ENCODE measurements at regions not wholly inside any gene's neighbourhood (a gene's known extent, or its start where the extent isn't known, plus 50 kb on each side); places are given as distances from the start of the nearest gene placed in this dataset.
A peak's percentile ranks its signal among the peaks of the same experiment; 100 is the strongest.

DNA sequence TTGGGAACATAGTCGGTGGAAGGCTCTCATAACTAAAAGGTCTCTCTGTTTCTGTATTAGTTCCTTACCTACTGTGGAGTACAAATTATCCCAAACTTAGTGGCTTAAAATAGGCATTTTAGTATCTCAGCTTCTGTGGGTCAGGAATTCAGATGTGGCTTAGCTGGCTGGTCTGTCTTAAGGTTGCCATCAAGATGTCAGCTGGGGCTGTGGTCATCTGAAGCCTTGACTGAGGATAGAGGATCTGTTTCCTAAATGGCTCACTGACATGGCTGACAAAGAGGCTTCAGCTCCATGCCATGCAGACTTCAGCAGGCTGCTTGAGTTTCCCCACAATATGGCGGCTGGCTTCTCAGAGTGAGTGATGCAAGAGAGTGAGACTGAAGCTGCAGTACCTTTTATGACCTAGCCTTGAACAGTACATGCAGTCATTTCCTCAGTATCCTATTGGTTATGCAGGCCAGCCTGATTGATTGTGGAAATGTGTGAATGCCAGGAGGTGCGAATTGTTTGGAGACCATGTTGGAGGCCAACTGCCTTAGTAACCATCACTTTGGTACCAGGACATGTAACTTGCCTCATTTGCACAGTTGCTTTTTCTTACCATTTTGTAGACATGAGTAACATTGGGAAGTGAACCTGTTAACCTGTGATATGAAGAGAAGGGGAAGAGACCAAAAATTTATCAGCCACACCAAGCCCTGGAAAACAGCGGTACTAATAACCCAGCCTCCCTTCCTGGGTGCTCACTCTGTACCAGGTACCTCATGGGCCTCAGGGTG lies 152.8 kb upstream of the IER5L start:
- Histone ChIP-seq H3K4me3 (ENCODE audit: insufficient read depth, low read depth, low read length) (no peak overlapping the region), H3K36me3 (replicated peaks; ENCODE audit: control insufficient read depth, insufficient read depth, low read length) (no peaks in the 10 kb centered on the region), H3K27me3 (ENCODE audit: control insufficient read depth, insufficient read depth, low read length) (no peaks in the 10 kb centered on the region)
- DNase-seq: no peak

DNA sequence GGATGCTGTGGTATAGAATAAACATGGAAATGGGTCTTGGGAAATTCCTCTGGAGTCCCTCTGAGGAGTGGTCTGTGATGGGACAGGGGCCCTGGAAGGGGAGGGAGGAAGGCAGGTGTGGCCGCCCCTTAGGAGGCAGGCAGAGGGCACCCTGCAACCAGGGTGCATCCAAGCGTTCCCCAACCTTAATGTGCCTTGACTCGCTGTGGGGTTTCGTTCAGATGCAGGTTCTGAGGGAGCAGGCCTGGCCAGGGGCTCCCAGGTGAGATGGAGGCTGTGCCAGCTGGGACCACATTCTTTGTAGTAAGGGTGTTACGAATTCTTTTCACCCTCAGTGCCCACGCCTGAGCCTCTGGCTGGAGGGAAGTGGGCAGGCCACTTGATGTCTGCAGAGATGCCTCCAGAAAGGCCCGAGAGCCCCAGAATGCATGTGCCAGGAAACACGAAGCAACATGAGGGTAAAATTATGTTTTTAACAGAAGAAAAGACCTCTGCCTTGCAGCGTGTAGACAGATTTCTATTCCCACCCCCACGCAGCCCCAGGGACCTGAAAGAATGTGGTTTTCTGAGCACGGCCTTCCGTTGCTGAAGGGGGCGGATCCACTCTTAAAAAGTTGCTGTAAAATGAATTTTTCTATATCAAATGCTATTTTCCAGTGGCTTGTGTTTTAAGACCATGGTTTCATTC lies 150.4 kb upstream of the IER5L start:
- Histone ChIP-seq H3K36me3 (replicated peaks; ENCODE audit: control insufficient read depth, insufficient read depth, low read length) (no peaks in the 10 kb centered on the region), H3K4me3 (ENCODE audit: insufficient read depth, low read depth, low read length) (no peak overlapping the region), H3K27me3 (ENCODE audit: control insufficient read depth, insufficient read depth, low read length) (no peaks in the 10 kb centered on the region)
- no peak for DNase-seq

DNA sequence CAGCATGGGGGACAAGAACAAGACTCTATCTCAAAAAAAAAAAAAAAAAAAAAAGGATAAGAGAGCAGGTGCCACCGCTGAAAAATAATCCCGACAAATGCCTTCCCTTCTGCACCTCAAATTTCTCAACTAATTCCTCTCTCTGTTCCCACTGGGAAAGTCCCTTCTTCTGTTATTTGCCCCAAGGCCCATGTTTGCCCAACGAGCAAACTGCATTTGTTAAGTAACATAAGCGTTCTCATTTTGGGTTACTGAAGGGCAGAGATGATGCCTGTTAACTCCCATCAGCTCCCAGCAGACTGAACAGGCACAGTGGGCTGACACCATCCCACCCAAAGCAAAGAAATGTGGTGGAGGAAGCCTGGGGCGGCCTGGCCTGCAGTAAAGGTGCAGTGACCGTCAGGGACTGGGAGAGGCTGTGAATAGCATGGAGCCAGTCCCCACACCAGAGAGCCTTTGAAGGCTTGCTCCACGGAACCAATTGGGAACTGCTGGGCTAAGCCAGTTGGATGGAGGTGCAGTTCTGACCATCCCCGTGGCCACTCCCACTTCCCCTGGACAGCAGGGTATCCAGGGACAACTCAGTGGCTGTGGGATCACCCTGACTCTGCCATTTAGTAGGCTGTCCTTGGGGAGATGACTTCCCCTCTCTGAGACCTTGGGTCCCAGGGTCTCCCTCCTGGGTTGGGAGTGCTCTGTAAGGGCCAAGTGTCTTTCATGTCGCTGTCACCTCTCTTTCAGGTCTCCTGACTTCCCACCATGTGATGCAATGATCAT lies 149.7 kb upstream of the IER5L start:
- H3K36me3 ChIP-seq (replicated peaks; ENCODE audit: control insufficient read depth, insufficient read depth, low read length): no peaks in the 10 kb centered on the region
- no peak for DNase-seq
- H3K4me3 ChIP-seq (ENCODE audit: insufficient read depth, low read depth, low read length): no peak overlapping the region
- no peaks in the 10 kb centered on the region for H3K27me3 ChIP-seq (ENCODE audit: control insufficient read depth, insufficient read depth, low read length)

- DNase-seq: peak; percentile 35
- Histone ChIP-seq H3K4me3 (ENCODE audit: insufficient read depth, low read depth, low read length) (no peak overlapping the region), H3K36me3 (replicated peaks; ENCODE audit: control insufficient read depth, insufficient read depth, low read length) (no peaks in the 10 kb centered on the region), H3K27me3 (ENCODE audit: control insufficient read depth, insufficient read depth, low read length) (peaks cover 2% of the 10 kb centered on the region; the same call in 1 of the 2 replicates)
Measured at GRCh38 chr9:129326061-129327005, 148.3 kb upstream of the IER5L start.

DNA sequence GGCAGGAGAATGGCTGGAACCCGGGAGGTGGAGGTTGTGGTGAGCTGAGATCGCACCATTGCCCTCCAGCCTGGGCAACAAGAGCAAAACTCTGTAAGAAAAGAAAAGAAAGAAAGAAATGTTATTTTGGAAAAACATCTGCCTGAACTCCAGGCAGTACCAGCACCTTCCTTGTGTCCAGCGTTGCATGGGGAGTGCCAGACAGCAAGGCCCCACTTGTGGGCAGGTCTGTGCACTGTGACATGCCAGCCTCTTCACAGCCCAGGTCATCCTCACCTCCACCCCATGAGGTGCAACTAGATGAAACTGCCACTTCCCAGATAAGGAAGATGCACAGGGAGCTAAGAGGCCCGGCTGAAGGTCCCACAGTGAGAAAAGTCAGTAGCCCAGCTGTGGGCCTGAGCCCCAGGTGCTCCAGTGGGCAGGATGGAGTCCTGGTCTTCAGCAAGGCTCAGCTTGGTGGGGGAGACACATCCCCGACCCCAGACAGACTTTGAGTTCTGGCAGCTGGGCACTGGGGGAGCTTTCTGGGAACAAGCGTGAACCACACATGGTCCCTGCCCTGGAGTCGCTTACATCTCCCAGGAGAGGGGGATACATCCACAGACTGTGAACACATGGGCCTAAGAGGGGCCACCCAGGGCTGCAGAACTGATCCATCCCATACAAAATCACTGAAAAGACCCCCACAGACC lies 146.9 kb upstream of the IER5L start:
- Histone ChIP-seq H3K27me3 (ENCODE audit: control insufficient read depth, insufficient read depth, low read length) (peaks cover 3% of the 10 kb centered on the region; the same call in 1 of the 2 replicates), H3K36me3 (replicated peaks; ENCODE audit: control insufficient read depth, insufficient read depth, low read length) (no peaks in the 10 kb centered on the region), H3K4me3 (ENCODE audit: insufficient read depth, low read depth, low read length) (no peak overlapping the region)
- DNase-seq: no peak

GRCh38 chr9:129323999-129324553 lies 146.0 kb upstream of the IER5L start:
- H3K27me3 ChIP-seq (ENCODE audit: control insufficient read depth, insufficient read depth, low read length): peaks cover 3% of the 10 kb centered on the region; the same call in 1 of the 2 replicates
- no peak for DNase-seq
- no peak overlapping the region for H3K4me3 ChIP-seq (ENCODE audit: insufficient read depth, low read depth, low read length)
- no peaks in the 10 kb centered on the region for H3K36me3 ChIP-seq (replicated peaks; ENCODE audit: control insufficient read depth, insufficient read depth, low read length)

GRCh38 chr9:129323376-129323998 lies 145.4 kb upstream of the IER5L start:
- no peak overlapping the region for H3K4me3 ChIP-seq (ENCODE audit: insufficient read depth, low read depth, low read length)
- DNase-seq: no peak
- no peaks in the 10 kb centered on the region for H3K36me3 ChIP-seq (replicated peaks; ENCODE audit: control insufficient read depth, insufficient read depth, low read length)
- peaks cover 3% of the 10 kb centered on the region; the same call in 1 of the 2 replicates for H3K27me3 ChIP-seq (ENCODE audit: control insufficient read depth, insufficient read depth, low read length)

DNA sequence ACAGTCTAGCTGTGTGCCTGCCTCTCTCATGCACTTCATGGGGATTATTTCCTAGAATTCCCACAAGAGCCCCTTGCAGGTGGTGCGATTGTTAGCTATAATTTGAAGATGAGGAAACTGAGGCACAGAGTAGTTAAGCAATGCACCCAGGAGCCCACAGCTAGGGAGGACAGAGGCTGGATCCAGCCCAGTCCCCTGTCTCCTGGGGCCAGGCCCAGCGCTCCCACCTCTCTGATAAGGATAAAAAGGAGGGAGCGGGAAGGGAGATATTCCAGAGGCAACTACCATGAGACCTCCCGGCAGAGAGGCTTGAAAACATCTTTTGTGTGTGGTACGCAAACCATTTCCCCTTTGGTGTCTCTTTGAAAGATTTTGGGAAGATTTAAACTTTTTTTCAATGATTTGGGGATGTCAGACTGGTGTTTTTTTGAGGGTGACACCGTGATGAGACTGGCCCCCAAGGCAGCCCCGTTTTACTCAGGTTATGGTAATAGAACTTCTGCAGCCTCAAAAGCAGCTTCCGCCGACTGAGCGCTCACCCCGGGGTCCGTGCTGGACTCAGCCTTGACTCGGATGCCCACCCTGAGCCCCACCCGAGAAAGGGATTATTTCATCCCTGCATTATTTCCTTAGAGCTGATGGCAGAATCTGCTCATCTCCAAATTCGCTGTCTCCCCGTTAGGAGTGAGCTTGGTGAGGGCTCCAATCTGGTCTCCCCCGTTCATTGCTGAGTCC lies 144.7 kb upstream of the IER5L start:
- H3K4me3 ChIP-seq (ENCODE audit: insufficient read depth, low read depth, low read length): no peak overlapping the region
- DNase-seq: no peak
- H3K36me3 ChIP-seq (replicated peaks; ENCODE audit: control insufficient read depth, insufficient read depth, low read length): no peaks in the 10 kb centered on the region
- H3K27me3 ChIP-seq (ENCODE audit: control insufficient read depth, insufficient read depth, low read length): peaks cover 3% of the 10 kb centered on the region; the same call in 1 of the 2 replicates

DNA sequence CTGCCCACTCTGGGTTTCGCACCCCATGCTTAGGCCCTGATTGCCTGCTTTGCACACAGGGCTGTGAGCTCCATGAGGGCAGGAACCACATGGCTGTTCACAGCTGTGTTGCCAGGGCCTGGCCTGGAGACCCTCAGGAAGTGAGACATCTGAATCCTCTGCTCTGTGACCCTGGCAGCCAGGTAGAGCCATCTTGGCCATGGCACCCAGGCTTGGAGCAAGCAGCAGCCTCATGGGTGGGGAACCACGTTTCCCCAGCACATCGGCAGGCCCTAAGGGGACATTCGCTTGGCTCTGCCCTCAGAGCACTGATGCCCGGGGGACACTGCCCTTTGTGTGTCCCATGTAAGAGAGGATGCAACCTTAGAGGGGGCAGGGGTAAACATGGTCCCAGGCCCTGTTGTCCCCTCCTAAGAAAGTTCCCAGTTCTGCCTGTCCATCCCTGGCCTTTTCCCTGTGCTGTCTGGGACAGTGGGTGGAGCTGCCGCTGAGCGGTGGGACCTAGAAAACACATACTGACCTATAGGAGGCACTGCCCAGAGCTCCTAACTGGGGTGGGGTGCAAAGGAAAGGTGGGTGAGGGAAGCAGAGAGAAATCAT lies 144.1 kb upstream of the IER5L start:
- H3K36me3 ChIP-seq (replicated peaks; ENCODE audit: control insufficient read depth, insufficient read depth, low read length): no peaks in the 10 kb centered on the region
- H3K27me3 ChIP-seq (ENCODE audit: control insufficient read depth, insufficient read depth, low read length): peaks cover 3% of the 10 kb centered on the region; the same call in 1 of the 2 replicates
- peak; percentile 36 for DNase-seq
- H3K4me3 ChIP-seq (ENCODE audit: insufficient read depth, low read depth, low read length): no peak overlapping the region

- DNase-seq: peak; percentile 42
- Histone ChIP-seq H3K27me3 (ENCODE audit: control insufficient read depth, insufficient read depth, low read length) (peaks cover 3% of the 10 kb centered on the region; the same call in 1 of the 2 replicates), H3K36me3 (replicated peaks; ENCODE audit: control insufficient read depth, insufficient read depth, low read length) (no peaks in the 10 kb centered on the region), H3K4me3 (ENCODE audit: insufficient read depth, low read depth, low read length) (no peak overlapping the region; the same call in 1 of the 2 replicates)
Measured at GRCh38 chr9:129321286-129322021, 143.4 kb upstream of the IER5L start.

- DNase-seq: peak; percentile 86
- Histone ChIP-seq H3K27me3 (ENCODE audit: control insufficient read depth, insufficient read depth, low read length) (peaks cover 3% of the 10 kb centered on the region; the same call in 1 of the 2 replicates), H3K36me3 (replicated peaks; ENCODE audit: control insufficient read depth, insufficient read depth, low read length) (no peaks in the 10 kb centered on the region), H3K4me3 (ENCODE audit: insufficient read depth, low read depth, low read length) (peak overlapping the region; percentile 27)
Measured at GRCh38 chr9:129320575-129321285, 142.7 kb upstream of the IER5L start.

All from H7 (cell line).